ENCODE measurements at regions not wholly inside any gene's neighbourhood (a gene's known extent, or its start where the extent isn't known, plus 50 kb on each side); places are given as distances from the start of the nearest gene placed in this dataset.

DNA sequence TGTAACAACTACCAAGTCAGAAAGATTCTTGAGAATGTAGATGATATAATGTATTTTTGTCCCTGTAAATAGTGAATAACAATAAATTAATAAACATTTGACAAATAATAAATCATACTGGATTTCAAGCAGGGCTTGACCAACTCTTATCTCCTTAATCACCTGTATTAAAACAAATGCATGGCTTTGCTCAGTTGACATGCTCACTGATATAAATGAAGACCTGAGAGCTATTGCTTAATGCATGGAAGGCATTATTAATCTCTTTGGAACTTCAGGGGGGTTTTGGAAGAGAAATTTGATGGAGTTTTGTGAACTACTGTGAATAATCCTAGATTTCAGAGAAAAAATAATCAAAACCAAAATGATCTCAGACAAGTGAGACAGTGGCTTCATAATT, 1420.4 kb upstream of the TENM4 start:
- Histone ChIP-seq H3K14ac (ENCODE audit: insufficient read depth, low read length) (no peak overlapping the region), H2BK15ac (ENCODE audit: low read depth, low read length) (no peak overlapping the region), H3K9me3 (ENCODE audit: control insufficient read depth, low read depth, low read length) (no peaks in the 10 kb centered on the region), H4K91ac (ENCODE audit: insufficient read length, low read depth, low read length) (no peak overlapping the region), H3K18ac (ENCODE audit: insufficient read length, low read depth, low read length) (no peak overlapping the region), H3K27ac (ENCODE audit: insufficient read length, low read depth, low read length) (no peak overlapping the region), H2BK20ac (ENCODE audit: low read depth, low read length, poor library complexity, severe bottlenecking) (no peak overlapping the region), H3K23ac (ENCODE audit: insufficient read length, low read depth, low read length) (no peak overlapping the region), H2BK120ac (ENCODE audit: low read depth, low read length, poor library complexity, severe bottlenecking) (no peak overlapping the region), H2AK5ac (ENCODE audit: insufficient read length, low read length) (no peak overlapping the region), H4K5ac (ENCODE audit: insufficient read length, low read depth, low read length) (no peak overlapping the region), H3K79me2 (ENCODE audit: insufficient read depth, low read length) (no peaks in the 10 kb centered on the region), H3T11ph (ENCODE audit: low read length) (no peak overlapping the region), H2BK12ac (ENCODE audit: insufficient read length, low read depth, low read length) (no peak overlapping the region), H4K8ac (replicated peaks; ENCODE audit: insufficient read length, low read depth, low read length) (no peak overlapping the region), H3K79me1 (ENCODE audit: insufficient read depth, low read depth, low read length, poor library complexity, severe bottlenecking) (no peaks in the 10 kb centered on the region), H2BK5ac (ENCODE audit: insufficient read length, low read length) (no peak overlapping the region), H3K4me1 (ENCODE audit: insufficient read depth, low read length) (no peaks in the 10 kb centered on the region), H3K27me3 (ENCODE audit: insufficient read depth, low read length) (no peaks in the 10 kb centered on the region), H3K4me2 (ENCODE audit: insufficient read depth, insufficient read length, low read length) (no peak overlapping the region), H4K20me1 (ENCODE audit: control insufficient read depth, insufficient read depth, insufficient read length) (no peaks in the 10 kb centered on the region), H3K9ac (ENCODE audit: extremely low read depth, insufficient read length, low read length) (no peak overlapping the region), H3K4ac (ENCODE audit: low read depth, low read length) (no peak overlapping the region), H2AFZ (ENCODE audit: low read length) (no peak overlapping the region), H3K23me2 (ENCODE audit: insufficient read length, low read depth, low read length, poor library complexity, severe bottlenecking) (no peaks in the 10 kb centered on the region), H3K56ac (ENCODE audit: insufficient read length, low read depth, low read length) (no peak overlapping the region)
- Mint-ChIP-seq H3K27me3 (ENCODE audit: low read depth) (no peaks in the 10 kb centered on the region), H3K9me3 (no peaks in the 10 kb centered on the region; a peak in 1 of 5 replicates), H3K4me3 (no peak overlapping the region), H3K4me1 (peaks cover 2 to 5% of the 10 kb centered on the region in 2 experiments; a peak in 2 of 4 replicates), H3K36me3 (ENCODE audit: insufficient read depth in 1 of 3, low read depth in 3 of 3) (no peaks in the 10 kb centered on the region), H3K27ac (no peak overlapping the region)
- no peak for DNase-seq
- no peak for TF ChIP-seq CTCF (conservative IDR thresholded peaks at IDR 0.05)

Measured in H9 (cell line).